Stimulated activated CD4-positive, alpha-beta T cell treated with anti-CD3 and anti-CD28 coated beads, Interleukin-2, amount 100 ng/mL, for 24 hours (primary cell): ENCODE measurements at regions not wholly inside any gene's neighbourhood (a gene's known extent, or its start where the extent isn't known, plus 50 kb on each side); places are given as distances from the start of the nearest gene placed in this dataset.

Experiments used
- DNase-seq, 2 donors: peaks; one replicate each; pipeline ENCODE4 v3.0.0-alpha.2; 2020

GRCh38 chr5:136682986-136683385, 317.6 kb upstream of the TRPC7 start:
- DNase-seq = no peak

DNA sequence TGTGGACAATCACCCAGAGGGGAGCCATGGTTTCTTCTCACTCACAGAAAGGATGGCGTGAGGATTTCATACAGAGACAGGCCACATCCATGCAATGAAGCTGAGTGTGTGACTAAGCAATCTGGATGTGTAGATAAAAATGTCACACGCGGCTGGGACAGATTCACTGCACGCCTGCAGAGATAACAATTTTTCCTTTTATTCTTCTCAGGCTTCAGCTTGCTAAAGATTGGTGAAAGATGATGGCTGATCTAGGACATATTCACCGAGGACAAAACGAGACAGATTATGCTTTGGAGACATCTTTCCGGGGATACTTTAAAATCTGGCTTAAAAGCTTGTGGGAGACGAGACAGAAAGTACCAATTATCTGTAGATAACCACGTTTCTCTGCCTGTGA, 313.9 kb upstream of the TRPC7 start:
- no peak for DNase-seq

GRCh38 chr5:136677217-136677616, 311.9 kb upstream of the TRPC7 start:
- no peak for DNase-seq

GRCh38 chr5:136676685-136677084, 311.3 kb upstream of the TRPC7 start:
- DNase-seq = no peak

- DNase-seq = no peak
These were observed 310.4 kb upstream of the TRPC7 start for GRCh38 chr5:136675769-136676168.

- DNase-seq = no peak
These were observed 308.8 kb upstream of the TRPC7 start for GRCh38 chr5:136674178-136674577.

DNA sequence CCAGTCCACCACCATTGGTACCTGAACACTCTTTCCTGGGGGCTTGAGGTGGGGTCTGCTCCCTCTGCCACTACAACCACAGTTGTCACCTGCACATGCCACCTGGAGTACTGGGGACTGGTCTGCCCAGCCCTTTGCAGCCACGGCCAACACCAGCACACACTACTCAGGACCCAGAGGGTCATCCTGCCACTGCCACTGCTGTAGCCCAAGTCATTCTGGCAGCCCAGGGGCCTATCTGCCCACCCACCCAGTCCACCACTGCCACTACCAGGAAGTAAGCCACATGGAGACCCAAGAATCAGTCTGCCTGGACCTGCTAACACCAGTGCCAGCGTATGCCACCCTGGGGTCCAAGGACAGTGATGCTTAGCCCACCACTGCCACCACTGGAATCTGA, 302.4 kb upstream of the TRPC7 start:
- no peak for DNase-seq

GRCh38 chr5:136666970-136667620, 301.8 kb upstream of the TRPC7 start:
- no peak for DNase-seq

GRCh38 chr5:136665331-136665730, 300.0 kb upstream of the TRPC7 start:
- no peak for DNase-seq

GRCh38 chr5:136661026-136661425, 295.7 kb upstream of the TRPC7 start:
- no peak for DNase-seq

DNA sequence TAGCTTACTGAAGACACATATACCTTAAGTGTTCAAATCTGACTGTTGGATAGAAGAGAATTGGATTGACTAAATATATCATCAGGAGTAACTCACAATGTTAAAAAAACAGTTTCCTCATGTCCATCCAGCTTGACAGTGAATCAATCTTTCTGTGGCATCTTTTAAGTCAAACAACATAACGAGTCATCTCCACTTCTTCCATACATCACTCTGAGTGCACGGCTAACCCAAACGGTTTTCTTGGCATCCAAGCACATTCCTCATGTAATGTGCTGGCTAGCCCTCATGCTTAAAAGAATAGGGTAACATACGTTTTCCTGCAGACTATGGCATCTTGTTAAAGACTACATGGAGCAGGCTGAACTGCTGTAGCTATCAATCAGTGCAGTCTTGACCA, 291.5 kb upstream of the TRPC7 start:
- no peak for DNase-seq

DNA sequence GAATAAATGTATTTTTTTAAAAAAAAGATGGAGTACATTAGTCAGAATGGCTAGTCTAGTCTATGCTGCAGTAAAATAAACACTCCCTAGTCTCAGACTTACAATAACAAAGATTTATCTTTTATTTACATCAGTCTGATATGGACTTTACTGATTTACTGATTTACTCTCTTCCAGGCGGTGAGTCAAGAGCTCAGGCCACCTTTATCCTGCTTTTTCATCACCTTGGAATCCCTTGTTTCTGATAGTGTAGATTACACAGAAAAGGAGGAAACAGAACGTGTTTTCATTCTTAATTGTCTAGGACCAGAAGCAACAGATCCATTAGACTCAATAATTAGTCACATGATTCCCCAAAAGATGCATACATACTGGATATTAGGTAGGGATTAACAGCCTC, 290.1 kb upstream of the TRPC7 start:
- no peak for DNase-seq

DNA sequence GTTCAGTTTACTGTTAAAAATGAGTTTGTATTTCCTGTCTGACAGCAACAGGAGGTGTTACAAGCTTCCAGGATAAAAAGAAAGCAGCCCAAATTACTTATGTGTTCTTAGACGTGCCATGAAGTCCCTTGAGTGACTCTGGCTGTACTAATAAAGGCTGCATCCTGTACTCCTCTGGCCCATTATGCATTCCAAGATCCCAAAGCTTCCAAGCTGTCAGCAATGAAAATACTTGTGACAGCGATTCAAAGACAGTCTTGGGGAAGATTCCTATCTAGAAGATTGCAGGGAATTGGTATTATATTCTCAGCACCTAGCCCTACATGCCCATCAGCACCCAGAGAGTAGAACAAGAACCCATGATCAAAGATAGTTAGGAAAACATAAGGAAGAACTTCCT, 281.6 kb upstream of the TRPC7 start:
- DNase-seq = no peak

GRCh38 chr5:136642976-136643375, 277.6 kb upstream of the TRPC7 start:
- no peak for DNase-seq

DNA sequence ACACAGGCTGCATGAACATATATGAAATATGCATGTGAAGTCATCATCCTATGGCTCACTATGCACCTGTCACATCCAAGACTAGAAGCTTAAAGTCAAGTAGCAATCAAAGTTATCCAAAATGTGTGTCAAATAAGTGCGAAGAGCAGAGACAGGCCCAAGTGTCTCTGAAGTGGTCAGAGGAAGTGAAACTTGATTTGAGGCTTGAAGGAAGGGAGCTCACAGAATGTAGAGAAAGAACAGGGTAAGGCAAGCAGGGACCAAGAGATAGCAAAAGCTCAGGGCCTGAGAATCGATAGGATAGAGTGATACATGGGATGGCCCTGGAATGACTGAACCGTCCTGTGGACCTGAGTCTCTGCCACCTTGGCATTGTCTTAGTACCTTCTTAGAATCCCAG, 274.3 kb upstream of the TRPC7 start:
- DNase-seq = no peak

DNA sequence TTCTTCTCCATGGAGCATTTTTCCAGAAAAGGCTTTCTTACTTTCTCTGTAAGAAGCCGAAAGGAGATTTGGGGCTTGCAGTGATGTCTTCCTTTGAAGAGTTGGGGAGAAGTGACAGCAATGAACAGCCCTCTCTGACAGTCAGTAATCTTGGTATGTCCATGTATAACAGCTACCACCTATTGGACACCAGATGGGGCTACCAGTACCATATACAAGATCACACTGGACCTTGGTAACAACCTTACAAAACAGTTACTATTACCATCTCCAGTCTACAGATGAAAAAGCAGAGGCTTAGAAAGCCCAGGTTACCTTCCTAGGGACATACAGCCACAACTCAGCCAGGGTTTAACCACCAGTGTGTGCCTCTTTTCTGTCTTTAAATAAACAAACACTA, 272.7 kb upstream of the TRPC7 start:
- no peak for DNase-seq

- DNase-seq = no peak
These were observed 270.7 kb upstream of the TRPC7 start for GRCh38 chr5:136636001-136636400.

GRCh38 chr5:136631186-136631585, 265.8 kb upstream of the TRPC7 start:
- no peak for DNase-seq

GRCh38 chr5:136629125-136629792, 263.9 kb upstream of the TRPC7 start:
- DNase-seq = no peak

- no peak for DNase-seq
These were observed 261.2 kb upstream of the TRPC7 start for GRCh38 chr5:136626531-136626930.

DNA sequence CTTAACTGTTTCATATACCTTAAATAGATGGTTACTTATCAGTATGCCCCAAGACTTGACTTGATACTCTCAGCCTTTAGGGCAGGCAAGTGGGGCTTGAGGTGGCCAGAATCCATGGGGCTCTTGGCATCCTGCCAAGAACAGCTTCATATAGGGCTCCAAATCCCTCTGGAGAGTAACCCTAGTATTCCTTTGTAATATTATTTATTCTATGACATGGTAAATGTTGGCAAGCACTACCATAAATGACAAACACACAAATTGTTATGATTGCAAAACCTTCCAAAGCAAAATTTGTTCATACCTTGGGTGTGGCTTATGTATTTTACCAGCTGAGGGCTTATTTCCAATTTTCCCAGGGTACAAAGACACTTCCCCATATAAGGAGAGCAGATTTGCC, 257.4 kb upstream of the TRPC7 start:
- DNase-seq = no peak

DNA sequence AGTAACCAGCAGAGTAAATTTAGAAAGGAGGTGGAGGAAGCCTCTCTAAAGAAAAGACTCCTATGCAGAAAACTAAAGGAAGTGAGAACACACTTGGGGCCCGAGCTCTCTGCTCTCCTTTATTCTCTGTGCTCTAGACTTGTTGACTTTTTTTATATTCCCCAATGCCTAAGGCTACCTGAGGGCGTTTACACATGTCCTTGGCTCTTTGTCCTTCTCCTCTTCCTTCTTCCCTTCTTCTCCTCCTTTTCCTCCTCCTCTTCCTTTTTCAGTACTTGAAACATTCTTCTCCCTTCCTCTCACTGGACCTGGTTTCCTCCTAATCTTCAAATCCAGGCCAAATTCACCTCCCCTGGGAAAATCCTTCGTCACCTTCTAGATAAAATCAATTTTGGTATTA, 256.4 kb upstream of the TRPC7 start:
- no peak for DNase-seq

GRCh38 chr5:136620621-136621020, 255.3 kb upstream of the TRPC7 start:
- no peak for DNase-seq

GRCh38 chr5:136620016-136620419, 254.7 kb upstream of the TRPC7 start:
- DNase-seq = no peak

DNA sequence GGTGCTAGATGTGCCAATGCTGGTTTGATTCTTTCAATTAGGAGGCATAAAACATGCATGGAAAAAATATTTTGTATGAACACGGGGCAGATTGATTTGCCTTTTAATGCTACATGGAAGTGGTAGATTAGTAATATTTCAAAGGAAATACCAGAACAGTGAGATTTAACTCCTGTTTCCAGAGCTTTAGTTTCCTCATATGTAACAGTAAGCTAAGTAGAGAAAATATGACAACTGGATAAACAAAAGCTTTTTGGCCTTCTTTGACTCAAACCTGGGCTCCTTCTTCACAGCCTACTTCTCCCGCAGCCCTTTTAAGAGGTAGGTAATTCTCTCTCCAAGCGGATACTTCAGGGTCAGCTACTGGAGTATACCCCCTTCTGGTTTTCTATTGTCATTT, 254.2 kb upstream of the TRPC7 start:
- no peak for DNase-seq
